HEK293 (cell line): ENCODE measurements at regions not wholly inside any gene's neighbourhood (a gene's known extent, or its start where the extent isn't known, plus 50 kb on each side); places are given as distances from the start of the nearest gene placed in this dataset.

Experiments used
- CTCF ChIP-seq: fragments of 450-650 bp; formaldehyde crosslinking; IDR thresholded peaks from 2 replicates; pipeline ENCODE4 v1.5.1; 2016; ENCODE audit warnings: missing biosample characterization, missing genetic modification characterization
- PBX3 ChIP-seq: sonication (generic); formaldehyde crosslinking; IDR thresholded peaks from 2 replicates; pipeline ENCODE4 v1.8.1; 2022; ENCODE audit warnings: mild to moderate bottlenecking, moderate library complexity, missing genetic modification reagents

GRCh38 chr20:51076786-51077685, 54.1 kb upstream of the KCNG1 start:
- no peak for TF ChIP-seq CTCF (tag by site-specific recombination)
- TF ChIP-seq PBX3 (CRISPR knock-in tag): no peak
